Endothelial cell of umbilical vein (primary cell): ENCODE measurements at regions not wholly inside any gene's neighbourhood (a gene's known extent, or its start where the extent isn't known, plus 50 kb on each side); places are given as distances from the start of the nearest gene placed in this dataset.

ENCODE experiments used
- BruUV-seq: library from RNA; stranded (reverse); fragments of 400-500 nt; replicated peaks from 2 replicates; lab custom pipeline; 2021; lab: Mats Ljungman, UMichigan
- CTCF ChIA-PET: fragments of 300-600, 350-600 bp; sonication (Branson Sonifier 250); formaldehyde crosslinking; loops from one replicate; lab custom pipeline; 2021; ENCODE audit warnings: antibody characterized with exemption, inconsistent platforms; lab: Charles Lee
- POLR2A ChIA-PET: fragments of 300-600, 350-600 bp; sonication (Branson Sonifier 250); formaldehyde crosslinking; loops from one replicate; lab custom pipeline; 2021; ENCODE audit warnings: antibody characterized with exemption, inconsistent platforms; lab: Charles Lee
- DNase-seq: peaks from one replicate; pipeline ENCODE4 v3.0.0-alpha.2; 2011; ENCODE audit warnings: low read depth, low spot score
- FAIRE-seq: peaks from 2 replicates; lab custom pipeline; 2011; peaks lifted over from hg19 to GRCh38; lab: Jason Lieb, UNC
- H2AFZ ChIP-seq: 2 replicates; pipeline ENCODE4 v1.6.0; 2012; ENCODE audit warnings: low read depth, low read length, control low read depth, inconsistent platforms
- H3K27ac ChIP-seq: 2 replicates; pipeline ENCODE4 v1.5.1; 2011; ENCODE audit warnings: low read depth, mild to moderate bottlenecking, control low read depth, low read length, moderate library complexity; ENCODE audit not compliant: insufficient read depth
- H3K27me3 ChIP-seq, 2 experiments: 2 replicates each; pipeline versions ENCODE4 v1.6.0 to v1.6.1; 2011; ENCODE audit warnings: low read length in 2 of 2, mixed read lengths in 1 of 2; ENCODE audit not compliant: control insufficient read depth in 2 of 2, insufficient read depth in 2 of 2
- H3K36me3 ChIP-seq, 2 experiments: 2 replicates in 1 of 2; 3 replicates in 1 of 2; pipeline ENCODE4 v1.5.1; 2011; ENCODE audit warnings: low read length in 2 of 2, mild to moderate bottlenecking in 1 of 2, moderate library complexity in 1 of 2; ENCODE audit not compliant: control insufficient read depth in 2 of 2, insufficient read depth in 2 of 2; ENCODE audit errors: extremely low read depth in 1 of 2
- H3K4me1 ChIP-seq: 3 replicates; pipeline ENCODE4 v1.5.1; 2011; ENCODE audit warnings: mild to moderate bottlenecking, low read length; ENCODE audit not compliant: control insufficient read depth, insufficient read depth; ENCODE audit errors: extremely low read depth
- H3K4me2 ChIP-seq: 2 replicates; pipeline ENCODE4 v1.6.1; 2011; ENCODE audit warnings: low read length, control low read depth, mixed read lengths; ENCODE audit not compliant: insufficient read depth
- H3K4me3 ChIP-seq, 3 experiments: fragments of 200-600 bp in 1 of 3; sonication (generic), shearing (Covaris generic) in 1 of 3; replicated peaks in 1 of 3; 2 replicates each; pipeline ENCODE4 v1.5.1; 2011 to 2016; ENCODE audit warnings: control low read depth in 3 of 3, low read length in 3 of 3, mild to moderate bottlenecking in 2 of 3, inconsistent platforms in 1 of 3, low read depth in 1 of 3, moderate library complexity in 1 of 3; ENCODE audit not compliant: insufficient read depth in 1 of 3
- H3K79me2 ChIP-seq: 2 replicates; pipeline ENCODE4 v1.6.0; 2012; ENCODE audit warnings: low read length, inconsistent platforms; ENCODE audit not compliant: control insufficient read depth, insufficient read depth
- H3K9ac ChIP-seq: replicated peaks from 2 replicates; pipeline ENCODE3; 2011; ENCODE audit warnings: low read length, control low read depth; ENCODE audit not compliant: insufficient read depth; ENCODE audit errors: extremely low read depth
- H3K9me1 ChIP-seq: replicated peaks from 3 replicates; pipeline ENCODE4 v1.6.0; 2011; ENCODE audit warnings: mild to moderate bottlenecking, low read length; ENCODE audit not compliant: control insufficient read depth, insufficient read depth; ENCODE audit errors: extremely low read depth
- H3K9me3 ChIP-seq: replicated peaks from 2 replicates; pipeline ENCODE4 v1.5.1; 2012; ENCODE audit warnings: low read length, inconsistent platforms; ENCODE audit not compliant: control insufficient read depth, insufficient read depth
- H4K20me1 ChIP-seq: replicated peaks from 2 replicates; pipeline ENCODE3; 2011; ENCODE audit warnings: mild to moderate bottlenecking, low read length; ENCODE audit not compliant: control insufficient read depth, insufficient read depth; ENCODE audit errors: extremely low read depth
- GATA2 ChIP-seq: IDR thresholded peaks from 2 replicates; pipeline ENCODE4 v1.7.0; 2011; ENCODE audit warnings: low read depth, mild to moderate bottlenecking, moderate library complexity, mixed read lengths, low read length; ENCODE audit not compliant: insufficient read length, insufficient read depth
- dilution Hi-C: fragments of 300-500 bp; cut with MboI; formaldehyde crosslinking; loops from one replicate; pipeline ENCODE4 v1.15.0; 2019; ENCODE audit warnings: low sequenced_read_pairs; ENCODE audit not compliant: extremely low pct_ligation_motif_present
- intact Hi-C: fragments of 100-400 bp; cut with micrococcal nuclease; formaldehyde crosslinking; loops from one replicate; pipeline ENCODE4 v1.10.0; 2022

GRCh38 chr7:85928500-85928899 lies 715.2 kb upstream of the GRM3 start:
- H3K9ac ChIP-seq, result no peak overlapping the region
- no peaks in the 10 kb centered on the region for H3K27me3 ChIP-seq
- no peaks in the 10 kb centered on the region for H4K20me1 ChIP-seq
- FAIRE-seq, result no peak
- no TSS peak for BruUV-seq
- H3K36me3 ChIP-seq, result no peaks in the 10 kb centered on the region
- POLR2A ChIA-PET, result no interaction called here
- no peak overlapping the region for H3K4me2 ChIP-seq
- intact Hi-C loops, result no loop called here
- no peak overlapping the region for H3K4me3 ChIP-seq
- H2AFZ ChIP-seq, result no peak overlapping the region
- no peak overlapping the region for H3K27ac ChIP-seq
- TF ChIP-seq GATA2, result no peak
- CTCF ChIA-PET, result no interaction called here
- H3K4me1 ChIP-seq, result no peaks in the 10 kb centered on the region
- no peak for DNase-seq
- dilution Hi-C loops, result no loop called here
- no peaks in the 10 kb centered on the region for H3K9me3 ChIP-seq
- H3K79me2 ChIP-seq, result no peaks in the 10 kb centered on the region
- H3K9me1 ChIP-seq, result no peaks in the 10 kb centered on the region

DNA sequence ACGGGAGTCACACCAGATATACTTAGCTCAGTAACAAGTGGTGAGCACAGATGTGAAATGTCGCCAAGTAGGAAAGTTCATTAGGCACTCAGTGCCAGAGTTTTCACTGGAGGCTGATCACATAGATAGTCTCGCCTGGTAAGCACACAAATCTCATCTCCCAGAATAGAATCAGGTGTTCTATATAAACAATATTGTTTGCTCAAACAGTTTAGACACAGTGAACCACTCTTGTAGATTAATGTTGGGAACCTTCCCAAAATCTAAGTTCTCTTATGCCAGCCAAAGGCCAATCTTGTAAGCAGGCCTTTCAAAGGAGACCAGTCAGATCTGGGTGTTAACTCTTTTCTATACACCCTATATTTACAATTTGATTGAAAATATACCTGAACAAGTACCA lies 716.5 kb upstream of the GRM3 start:
- DNase-seq (no peak), FAIRE-seq (no peak)
- Histone ChIP-seq H3K4me2 (no peak overlapping the region), H3K9me1 (no peaks in the 10 kb centered on the region), H3K4me3 (no peak overlapping the region), H3K4me1 (no peaks in the 10 kb centered on the region), H3K9ac (no peak overlapping the region), H3K36me3 (no peaks in the 10 kb centered on the region), H3K27ac (no peak overlapping the region), H3K27me3 (no peaks in the 10 kb centered on the region), H2AFZ (no peak overlapping the region), H3K9me3 (no peaks in the 10 kb centered on the region), H3K79me2 (no peaks in the 10 kb centered on the region), H4K20me1 (no peaks in the 10 kb centered on the region)
- TF ChIP-seq GATA2, result no peak
- ChIA-PET CTCF (no interaction called here), POLR2A (no interaction called here)
- dilution Hi-C loops, result no loop called here
- no TSS peak for BruUV-seq
- intact Hi-C loops, result no loop called here
